HG02763 (cell line): ENCODE measurements at regions not wholly inside any gene's neighbourhood (a gene's known extent, or its start where the extent isn't known, plus 50 kb on each side); places are given as distances from the start of the nearest gene placed in this dataset.

Experiments
- ATAC-seq: cut with Tn5 transposase; IDR thresholded peaks from one replicate; pipeline ENCODE4 v1.9.1; 2021; ENCODE audit warnings: mild to moderate bottlenecking, moderate library complexity; ENCODE audit not compliant: unreplicated experiment

- peak; percentile 89 for ATAC-seq
These were observed 159.7 kb upstream of the CDH12 start for GRCh38 chr5:23012842-23013241.

DNA sequence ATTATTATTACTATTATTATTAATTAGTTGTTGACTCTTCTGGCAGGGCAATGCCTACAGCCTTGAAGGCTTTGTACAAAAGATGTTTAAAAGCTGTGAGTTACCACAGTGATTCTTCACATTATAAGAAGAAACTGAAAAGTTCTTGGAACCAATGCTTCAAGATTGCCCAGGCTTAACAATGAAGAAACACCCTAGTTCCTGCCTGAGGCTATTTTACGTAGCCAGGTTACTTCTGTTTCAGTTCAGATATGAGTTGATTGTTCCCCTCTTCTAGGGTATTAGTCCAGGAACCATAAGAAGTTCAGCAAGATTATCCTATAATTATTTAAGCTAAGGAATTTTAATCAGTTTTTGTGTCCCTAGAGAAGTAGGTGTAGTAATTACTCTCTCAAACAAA is 154.6 kb upstream of the CDH12 start:
- no peak for ATAC-seq

GRCh38 chr5:23007236-23007635 is 154.1 kb upstream of the CDH12 start:
- no peak for ATAC-seq

DNA sequence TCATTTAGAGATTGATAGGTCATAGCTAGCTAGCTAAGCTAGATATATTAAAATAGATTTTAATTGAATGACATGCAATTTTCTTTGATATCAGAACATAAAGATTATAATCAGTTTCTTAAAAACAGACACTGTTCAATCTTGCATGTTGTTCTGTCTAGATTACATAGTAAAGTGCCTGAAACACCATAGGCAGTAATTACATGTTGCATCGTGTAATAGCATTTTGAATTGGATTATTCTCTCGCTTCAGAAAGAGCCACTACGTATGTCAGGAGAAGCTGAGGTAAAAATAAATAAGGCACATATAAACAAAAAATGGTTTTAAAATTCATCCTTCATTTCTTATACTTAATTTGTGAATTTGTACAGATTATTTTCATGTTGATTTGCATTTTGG is 148.0 kb upstream of the CDH12 start:
- ATAC-seq, result no peak

DNA sequence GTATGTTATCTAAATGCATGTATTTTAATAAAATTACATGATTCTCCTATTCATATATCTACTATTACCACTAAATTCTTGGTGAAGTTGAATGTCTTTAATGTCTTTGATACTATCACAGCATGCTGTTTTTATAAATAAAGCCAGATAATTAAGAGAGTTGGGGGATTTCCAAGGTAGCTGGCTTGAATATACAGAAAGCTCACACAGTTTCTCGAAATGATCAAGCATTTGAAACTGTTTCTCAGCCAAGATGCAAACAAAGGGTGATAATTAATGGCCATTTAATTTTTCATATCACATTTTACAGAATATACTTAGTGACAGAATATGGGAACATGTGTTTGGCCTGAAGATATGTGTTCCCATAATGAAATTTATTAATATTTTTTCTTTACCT is 145.6 kb upstream of the CDH12 start:
- no peak for ATAC-seq

- ATAC-seq, result no peak
These were observed 145.2 kb upstream of the CDH12 start for GRCh38 chr5:22998362-22998761.

GRCh38 chr5:22988937-22989336 is 135.8 kb upstream of the CDH12 start:
- no peak for ATAC-seq

- no peak for ATAC-seq
These were observed 133.1 kb upstream of the CDH12 start for GRCh38 chr5:22986281-22986680.

DNA sequence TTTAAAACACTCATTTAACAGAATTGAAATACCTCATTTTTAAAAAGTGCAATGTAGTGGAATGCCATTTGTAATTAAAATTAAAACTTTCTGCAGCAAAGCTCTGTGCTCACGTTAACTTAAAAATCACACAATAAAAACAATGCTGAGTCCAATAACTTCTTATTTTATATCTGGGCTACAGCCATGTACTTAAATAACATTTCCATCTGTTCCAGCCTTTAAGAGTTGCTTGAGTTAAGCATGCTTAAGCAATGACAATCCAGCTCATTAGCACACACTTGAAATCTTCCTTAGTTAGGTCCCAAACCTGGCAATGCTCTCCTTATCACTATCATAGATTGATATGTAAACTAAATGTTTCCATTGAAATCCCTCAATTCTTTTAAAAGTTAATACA is 132.3 kb upstream of the CDH12 start:
- ATAC-seq, result no peak

DNA sequence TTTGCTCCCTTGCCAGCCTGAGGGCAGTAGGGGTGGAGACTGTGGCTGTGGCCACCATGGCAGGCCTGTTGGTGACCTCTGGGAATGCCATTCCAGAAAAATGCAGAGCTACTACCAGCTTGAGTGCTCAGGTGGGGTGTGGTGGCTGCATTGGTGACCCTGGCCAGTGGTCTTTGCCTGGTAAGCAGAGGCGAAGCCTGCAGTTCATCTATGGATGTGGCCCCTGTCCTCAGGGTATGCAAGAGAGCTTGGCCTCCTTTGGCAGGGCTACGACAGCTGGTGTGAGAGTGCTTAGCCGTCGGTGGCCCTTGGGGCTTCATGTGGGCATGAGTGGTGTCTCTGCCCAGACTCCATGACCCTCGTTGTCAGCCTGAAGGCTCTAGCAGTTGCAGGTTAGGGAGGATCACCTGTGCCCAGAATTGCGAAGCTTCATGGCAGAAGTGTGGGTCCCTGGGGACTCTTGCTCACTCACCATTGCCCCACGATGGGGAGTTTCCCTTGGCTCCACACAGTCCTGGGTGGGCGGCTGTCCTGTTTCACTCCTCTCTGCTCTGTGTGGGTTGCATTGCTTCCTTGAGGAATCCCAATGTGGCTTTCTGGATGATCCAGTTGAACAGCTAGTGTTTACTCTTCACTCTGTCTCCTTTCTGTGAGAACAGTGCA is 117.9 kb upstream of the CDH12 start:
- no peak for ATAC-seq

DNA sequence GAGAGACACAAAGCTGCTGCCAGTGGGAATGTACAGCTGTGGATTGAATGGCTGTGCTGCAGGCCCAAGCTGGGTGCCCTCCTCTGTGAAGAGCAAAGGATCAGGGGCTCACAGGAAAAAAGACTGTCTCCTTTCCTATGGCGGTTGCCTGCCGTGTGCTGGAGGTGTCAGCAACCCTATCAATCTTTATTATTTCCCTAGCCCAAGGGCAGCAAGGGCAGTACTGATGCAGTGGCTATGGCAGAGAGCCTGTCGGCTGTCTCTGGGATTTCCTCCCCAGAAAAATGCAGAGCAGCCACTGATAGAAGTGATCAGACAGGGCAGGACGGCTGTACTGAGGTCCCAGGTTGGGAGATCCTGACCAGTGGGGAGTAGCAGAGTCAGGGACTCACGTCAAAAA is 117.3 kb upstream of the CDH12 start:
- ATAC-seq, result no peak

- no peak for ATAC-seq
These were observed 115.2 kb upstream of the CDH12 start for GRCh38 chr5:22968386-22968785.

DNA sequence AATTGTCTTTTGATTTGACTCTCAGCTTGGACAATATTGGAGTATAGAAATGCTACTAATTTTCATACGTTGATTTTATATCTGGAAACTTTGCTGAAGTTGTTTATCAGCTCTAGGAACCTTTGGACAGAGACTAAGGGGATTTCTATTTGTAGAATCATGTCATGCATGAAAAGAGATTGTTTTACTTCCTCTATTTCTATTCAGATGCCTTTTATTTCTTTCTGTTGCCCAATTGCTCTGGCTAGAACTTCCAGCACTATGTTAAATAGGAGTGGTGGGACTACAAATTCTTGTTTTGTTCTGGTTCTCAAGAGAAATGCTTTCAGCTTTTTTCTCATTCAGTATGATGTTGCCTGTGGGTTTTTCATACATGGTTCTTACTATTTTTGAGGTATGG is 112.8 kb upstream of the CDH12 start:
- no peak for ATAC-seq

GRCh38 chr5:22964632-22965031 is 111.5 kb upstream of the CDH12 start:
- ATAC-seq, result no peak

GRCh38 chr5:22958462-22959262 is 105.5 kb upstream of the CDH12 start:
- no peak for ATAC-seq

GRCh38 chr5:22947921-22948320 is 94.8 kb upstream of the CDH12 start:
- no peak for ATAC-seq

DNA sequence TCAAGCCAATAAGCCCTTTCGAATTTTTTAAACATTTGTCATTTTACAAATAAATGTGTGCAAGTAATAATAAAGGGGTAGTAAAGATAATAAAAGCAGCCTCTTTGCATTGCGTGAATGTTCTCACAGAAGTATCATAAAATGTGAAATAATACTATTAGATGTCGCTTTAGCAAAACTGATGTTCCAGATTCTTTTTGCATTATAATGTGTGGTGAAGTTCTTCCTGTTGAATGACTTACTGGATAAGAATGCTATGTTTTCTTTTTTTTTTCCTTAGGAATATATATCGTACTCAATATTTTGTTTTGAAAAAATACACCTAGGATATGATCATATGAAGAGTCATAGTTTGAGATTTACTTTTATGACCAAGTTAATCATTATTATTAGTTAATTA is 85.2 kb upstream of the CDH12 start:
- no peak for ATAC-seq

DNA sequence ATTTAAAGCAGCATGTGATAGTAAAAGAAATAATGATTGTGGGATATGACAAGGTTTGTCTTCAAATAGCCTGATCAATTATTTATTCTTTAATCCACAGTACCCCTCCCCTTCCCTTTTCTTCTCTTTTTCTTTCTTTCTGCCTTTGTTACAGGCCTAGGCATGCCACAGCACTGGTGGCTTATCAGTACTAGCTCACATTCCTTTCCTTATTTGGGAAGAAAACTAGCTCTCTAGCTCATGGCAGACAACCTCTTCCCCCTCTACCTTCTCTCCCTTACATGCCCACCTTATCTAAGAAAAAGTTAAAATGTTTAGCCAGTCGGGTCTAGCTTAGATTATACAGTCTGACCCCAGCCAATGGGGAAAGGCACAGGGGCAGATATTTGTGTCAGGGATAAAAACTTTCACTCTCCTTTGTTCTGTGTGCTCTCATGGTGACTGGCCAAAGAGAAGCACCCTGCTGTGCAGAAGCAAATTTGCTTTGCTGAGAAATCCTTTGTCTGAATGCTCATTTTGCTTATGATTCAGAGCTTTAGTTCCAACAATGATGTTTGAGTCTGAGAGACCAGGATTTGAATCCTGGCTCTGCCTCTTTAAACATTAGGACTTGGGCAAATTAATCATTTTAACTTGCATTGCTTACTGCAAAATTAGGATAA is 75.8 kb upstream of the CDH12 start:
- ATAC-seq, result no peak

- no peak for ATAC-seq
These were observed 73.4 kb upstream of the CDH12 start for GRCh38 chr5:22926574-22926973.

DNA sequence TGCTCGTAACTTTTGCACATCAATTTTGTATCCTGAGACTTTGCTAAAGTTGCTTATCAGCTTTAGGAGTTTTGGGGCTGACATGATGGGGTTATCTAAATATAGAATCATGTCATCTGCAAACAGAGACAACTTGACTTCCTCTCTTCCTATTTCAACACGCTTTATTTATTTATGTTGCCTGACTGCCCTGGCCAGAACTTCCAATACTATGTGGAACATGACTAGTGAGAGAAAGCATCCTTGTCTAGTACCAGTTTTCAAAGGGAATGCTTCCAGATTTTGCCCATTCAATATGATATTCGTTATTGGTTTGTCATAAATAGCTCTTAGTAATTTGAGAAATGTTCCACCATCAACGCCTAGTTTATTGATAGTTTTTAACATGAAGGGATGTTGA is 65.4 kb upstream of the CDH12 start:
- no peak for ATAC-seq

GRCh38 chr5:22916393-22916792 is 63.2 kb upstream of the CDH12 start:
- no peak for ATAC-seq

GRCh38 chr5:22911019-22911418 is 57.9 kb upstream of the CDH12 start:
- no peak for ATAC-seq
